Calu3 (cell line): ENCODE measurements at regions not wholly inside any gene's neighbourhood (a gene's known extent, or its start where the extent isn't known, plus 50 kb on each side); places are given as distances from the start of the nearest gene placed in this dataset.

ENCODE experiments used
- BruUV-seq: library from RNA; stranded (reverse); fragments of 400-500 nt; replicated peaks from 2 replicates; lab custom pipeline; 2021; lab: Mats Ljungman, UMichigan
- CTCF ChIA-PET: fragments of 300-600 bp; sonication (Branson Sonifier 250); formaldehyde crosslinking; loops from one replicate; lab custom pipeline; 2022; ENCODE audit warnings: antibody characterized with exemption; lab: Charles Lee
- DNase-seq: peaks from one replicate; pipeline ENCODE4 v3.0.0; 2022
- H3K27ac Mint-ChIP-seq: one replicate; pipeline ENCODE4 v1.8.0; 2022; ENCODE audit warnings: mixed read lengths; ENCODE audit not compliant: unreplicated experiment
- H3K27me3 Mint-ChIP-seq: one replicate; pipeline ENCODE4 v1.8.0; 2022; ENCODE audit warnings: mixed read lengths; ENCODE audit not compliant: unreplicated experiment
- H3K36me3 Mint-ChIP-seq: one replicate; pipeline ENCODE4 v1.8.0; 2022; ENCODE audit warnings: mild to moderate bottlenecking, moderate library complexity, mixed read lengths; ENCODE audit not compliant: insufficient read depth, unreplicated experiment
- H3K4me1 Mint-ChIP-seq: one replicate; pipeline ENCODE4 v1.8.0; 2022; ENCODE audit warnings: mild to moderate bottlenecking, low read depth, mixed read lengths; ENCODE audit not compliant: unreplicated experiment
- H3K4me3 Mint-ChIP-seq: one replicate; pipeline ENCODE4 v1.8.0; 2022; ENCODE audit warnings: mild to moderate bottlenecking, low read depth, moderate library complexity, mixed read lengths; ENCODE audit not compliant: unreplicated experiment
- H3K9me3 Mint-ChIP-seq: one replicate; pipeline ENCODE4 v1.8.0; 2022; ENCODE audit warnings: low read depth, mixed read lengths; ENCODE audit not compliant: unreplicated experiment
- intact Hi-C: fragments of 100-400 bp; cut with micrococcal nuclease; formaldehyde crosslinking; loops from one replicate; pipeline ENCODE4 v1.10.0; 2022; ENCODE audit not compliant: unreplicated experiment
- TF ChIP-seq, protein P1 (sequence below): fragments of 200-600 bp; IDR thresholded peaks from one replicate; pipeline ENCODE4 v1.8.0; 2022; ENCODE audit warnings: antibody characterized with exemption; ENCODE audit not compliant: unreplicated experiment

DNA sequence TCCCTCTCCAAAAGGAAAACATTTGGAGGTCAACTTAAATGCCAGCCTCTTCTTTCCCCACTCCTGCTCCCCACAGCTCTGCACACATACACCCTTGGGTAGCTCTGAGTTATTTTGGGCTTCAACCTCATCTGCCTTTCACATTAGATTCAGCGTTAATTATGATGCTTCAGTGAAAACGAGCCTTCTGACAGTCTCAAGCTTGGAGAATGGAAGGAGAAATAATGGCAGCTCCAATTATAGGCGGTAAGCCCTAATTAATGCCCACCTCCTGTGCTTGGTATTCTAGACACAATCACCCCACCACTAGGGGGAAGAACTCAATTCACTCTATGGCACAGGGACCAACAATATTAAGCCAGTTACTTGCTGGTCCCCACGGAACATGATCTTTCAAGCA is 397.9 kb downstream of the BRINP2 start:
- no TSS peak for BruUV-seq
- H3K27ac Mint-ChIP-seq = no peak overlapping the region
- TF ChIP-seq, protein P1, sequence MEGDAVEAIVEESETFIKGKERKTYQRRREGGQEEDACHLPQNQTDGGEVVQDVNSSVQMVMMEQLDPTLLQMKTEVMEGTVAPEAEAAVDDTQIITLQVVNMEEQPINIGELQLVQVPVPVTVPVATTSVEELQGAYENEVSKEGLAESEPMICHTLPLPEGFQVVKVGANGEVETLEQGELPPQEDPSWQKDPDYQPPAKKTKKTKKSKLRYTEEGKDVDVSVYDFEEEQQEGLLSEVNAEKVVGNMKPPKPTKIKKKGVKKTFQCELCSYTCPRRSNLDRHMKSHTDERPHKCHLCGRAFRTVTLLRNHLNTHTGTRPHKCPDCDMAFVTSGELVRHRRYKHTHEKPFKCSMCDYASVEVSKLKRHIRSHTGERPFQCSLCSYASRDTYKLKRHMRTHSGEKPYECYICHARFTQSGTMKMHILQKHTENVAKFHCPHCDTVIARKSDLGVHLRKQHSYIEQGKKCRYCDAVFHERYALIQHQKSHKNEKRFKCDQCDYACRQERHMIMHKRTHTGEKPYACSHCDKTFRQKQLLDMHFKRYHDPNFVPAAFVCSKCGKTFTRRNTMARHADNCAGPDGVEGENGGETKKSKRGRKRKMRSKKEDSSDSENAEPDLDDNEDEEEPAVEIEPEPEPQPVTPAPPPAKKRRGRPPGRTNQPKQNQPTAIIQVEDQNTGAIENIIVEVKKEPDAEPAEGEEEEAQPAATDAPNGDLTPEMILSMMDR = peak; percentile 59
- no peaks in the 10 kb centered on the region for H3K9me3 Mint-ChIP-seq
- no peak overlapping the region for H3K4me3 Mint-ChIP-seq
- CTCF ChIA-PET = no interaction called here
- H3K36me3 Mint-ChIP-seq = no peaks in the 10 kb centered on the region
- intact Hi-C loops = loop anchor here (2.0 to 5.0 kb wide), 2 partner anchors 210 to 379 kb away; no protein-coding TSS in a partner anchor
- DNase-seq = no peak
- H3K27me3 Mint-ChIP-seq = peaks cover 27% of the 10 kb centered on the region
- no peaks in the 10 kb centered on the region for H3K4me1 Mint-ChIP-seq

DNA sequence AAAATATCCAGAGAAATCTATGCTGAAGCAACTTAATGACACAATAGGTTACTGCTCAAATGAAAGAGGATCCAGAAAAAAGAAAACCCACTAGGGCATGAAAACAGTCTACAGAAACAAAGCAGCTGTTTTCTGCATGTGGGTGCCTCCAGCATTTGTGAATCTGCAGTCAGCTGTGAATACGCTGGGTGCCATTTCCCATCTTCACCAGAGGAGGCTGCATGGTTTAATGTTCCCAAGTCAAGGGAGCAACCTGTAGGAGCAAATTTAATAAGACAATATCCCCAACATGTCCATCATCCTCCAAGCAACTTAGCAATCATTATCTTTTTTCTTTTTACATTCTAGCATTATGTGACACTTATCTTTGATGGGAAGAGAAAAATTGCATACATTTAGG is 396.6 kb downstream of the BRINP2 start:
- H3K27me3 Mint-ChIP-seq = peaks cover 27% of the 10 kb centered on the region
- no peaks in the 10 kb centered on the region for H3K9me3 Mint-ChIP-seq
- H3K36me3 Mint-ChIP-seq = no peaks in the 10 kb centered on the region
- TF ChIP-seq, protein P1 = peak; percentile 25
- H3K4me1 Mint-ChIP-seq = no peaks in the 10 kb centered on the region
- DNase-seq = peak; percentile 35
- no peak overlapping the region for H3K27ac Mint-ChIP-seq
- BruUV-seq = no TSS peak
- no peak overlapping the region for H3K4me3 Mint-ChIP-seq
- intact Hi-C loops = loop anchor here (5.0 kb wide), 1 partner anchor 380 kb away; no protein-coding TSS in a partner anchor
- CTCF ChIA-PET = interaction anchor here (1.2 kb wide), 1 partner anchor 10 kb away, joined by 3 read pairs; no protein-coding TSS in a partner anchor

DNA sequence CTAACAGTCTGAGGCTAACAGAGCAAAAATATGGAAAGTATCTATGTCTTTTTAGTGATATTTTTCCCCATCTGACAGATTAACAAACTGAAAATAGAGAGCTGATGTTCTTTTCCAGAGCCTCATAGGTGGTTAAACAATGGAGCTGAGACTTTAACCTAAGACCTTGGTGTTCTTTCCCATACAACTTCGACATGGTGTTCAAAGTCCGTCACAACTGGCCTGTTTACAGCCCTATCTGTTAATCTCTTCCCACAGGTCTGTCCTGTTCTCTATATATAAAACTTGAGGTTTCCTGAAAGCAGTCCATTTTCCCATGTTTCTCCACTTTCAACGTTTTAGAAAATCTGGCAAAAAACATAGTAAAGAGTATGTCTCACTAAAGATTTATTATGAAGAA is 395.7 kb downstream of the BRINP2 start:
- Mint-ChIP-seq H3K27me3 (peaks cover 27% of the 10 kb centered on the region), H3K9me3 (no peaks in the 10 kb centered on the region), H3K4me3 (no peak overlapping the region), H3K4me1 (no peaks in the 10 kb centered on the region), H3K36me3 (no peaks in the 10 kb centered on the region), H3K27ac (no peak overlapping the region)
- intact Hi-C loops = loop anchor here (5.0 kb wide), 1 partner anchor 381 kb away; no protein-coding TSS in a partner anchor
- TF ChIP-seq, protein P1 = no peak
- DNase-seq = no peak
- BruUV-seq = no TSS peak
- CTCF ChIA-PET = interaction anchor here (1.2 kb wide), 1 partner anchor 9 kb away, joined by 3 read pairs; no protein-coding TSS in a partner anchor

DNA sequence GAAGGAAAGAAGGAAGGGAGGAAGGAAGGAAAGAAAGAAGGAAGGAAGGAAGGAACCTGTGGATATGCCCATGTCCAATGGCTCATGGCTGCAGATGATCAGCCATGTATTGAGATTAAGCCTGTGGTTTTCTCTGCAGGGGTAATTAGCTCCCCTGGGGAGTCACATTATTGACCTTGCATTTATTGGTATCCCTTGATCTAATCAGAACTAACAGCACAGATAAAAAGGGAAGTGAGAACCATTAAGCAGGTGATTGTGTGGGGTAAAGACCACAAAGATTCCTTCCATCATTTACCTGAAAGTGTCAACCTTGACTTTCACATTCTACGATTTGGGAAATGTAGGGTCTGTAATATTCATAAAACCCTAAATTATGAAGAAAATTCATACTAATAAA is 390.7 kb downstream of the BRINP2 start:
- Mint-ChIP-seq H3K4me3 (no peak overlapping the region), H3K27ac (no peak overlapping the region), H3K36me3 (peaks cover 3% of the 10 kb centered on the region), H3K9me3 (peaks cover 2% of the 10 kb centered on the region), H3K4me1 (no peaks in the 10 kb centered on the region), H3K27me3 (no peaks in the 10 kb centered on the region)
- no TSS peak for BruUV-seq
- TF ChIP-seq, protein P1 = no peak
- intact Hi-C loops = no loop called here
- DNase-seq = no peak
- CTCF ChIA-PET = interaction anchor here (0.7 kb wide), 1 partner anchor 240 kb away, joined by 8 read pairs; no protein-coding TSS in a partner anchor
